UCSD-AML1 (cell line): ENCODE measurements at regions not wholly inside any gene's neighbourhood (a gene's known extent, or its start where the extent isn't known, plus 50 kb on each side); places are given as distances from the start of the nearest gene placed in this dataset.
"Not testable (repeated sequence)": the region's sequence is repeated elsewhere in the genome, so short reads cannot be mapped to it uniquely, and the experiment has no call there.

Source experiments
- DNase-seq: peaks from one replicate; lab custom pipeline; 2025; ENCODE audit not compliant: unreplicated experiment; lab: John Stamatoyannopoulos, UW

DNA sequence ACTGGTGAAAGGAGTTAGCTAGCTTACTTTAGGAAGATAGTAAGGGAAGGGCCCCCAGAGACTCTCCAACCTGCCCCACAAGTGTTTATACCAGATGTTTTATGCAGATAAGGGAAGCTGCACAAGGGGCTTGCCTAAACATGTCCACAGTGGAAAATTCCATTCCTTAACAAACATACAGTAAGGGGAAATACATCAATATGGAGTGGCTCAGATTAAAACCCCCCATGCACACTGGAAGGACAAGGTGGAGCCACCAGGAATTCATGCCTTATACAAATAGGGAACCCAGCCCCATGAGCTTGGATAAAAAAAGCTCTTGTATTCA is 106.3 kb upstream of the GPBP1 start:
- DNase-seq: no peak

DNA sequence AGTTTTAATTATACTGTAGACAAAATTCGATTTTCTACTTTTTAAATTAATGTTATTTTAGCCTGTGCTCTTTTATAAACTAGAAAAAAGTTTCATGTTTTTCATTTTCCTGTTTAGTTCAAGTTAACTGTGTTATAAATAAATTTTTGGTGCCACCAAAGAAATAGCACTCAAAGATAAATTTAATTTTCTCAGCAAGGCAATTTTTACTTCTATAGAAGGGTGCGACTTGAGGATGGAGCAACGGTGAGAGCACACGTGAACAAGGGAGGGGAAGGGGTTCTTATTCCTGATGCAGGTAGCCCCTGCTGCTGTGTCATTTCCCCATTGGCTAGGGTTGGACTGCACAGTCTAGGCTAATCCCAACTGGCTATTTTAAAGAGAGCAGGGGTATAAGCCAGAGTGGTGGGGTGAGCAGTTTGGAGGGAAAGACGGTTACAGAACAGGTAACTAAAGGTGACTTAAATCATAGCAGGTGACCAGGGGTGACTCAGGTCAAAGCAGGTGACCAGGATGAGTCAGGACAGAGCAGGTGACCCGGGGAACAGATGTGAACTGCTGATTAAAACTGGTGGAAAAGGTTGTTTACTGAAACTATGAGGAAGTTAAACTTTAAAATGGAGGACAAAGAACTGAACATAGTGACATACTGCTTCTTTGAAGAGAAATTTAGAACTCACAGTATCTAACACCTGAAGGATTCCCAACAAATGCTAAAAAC is 104.6 kb upstream of the GPBP1 start:
- DNase-seq: no peak

DNA sequence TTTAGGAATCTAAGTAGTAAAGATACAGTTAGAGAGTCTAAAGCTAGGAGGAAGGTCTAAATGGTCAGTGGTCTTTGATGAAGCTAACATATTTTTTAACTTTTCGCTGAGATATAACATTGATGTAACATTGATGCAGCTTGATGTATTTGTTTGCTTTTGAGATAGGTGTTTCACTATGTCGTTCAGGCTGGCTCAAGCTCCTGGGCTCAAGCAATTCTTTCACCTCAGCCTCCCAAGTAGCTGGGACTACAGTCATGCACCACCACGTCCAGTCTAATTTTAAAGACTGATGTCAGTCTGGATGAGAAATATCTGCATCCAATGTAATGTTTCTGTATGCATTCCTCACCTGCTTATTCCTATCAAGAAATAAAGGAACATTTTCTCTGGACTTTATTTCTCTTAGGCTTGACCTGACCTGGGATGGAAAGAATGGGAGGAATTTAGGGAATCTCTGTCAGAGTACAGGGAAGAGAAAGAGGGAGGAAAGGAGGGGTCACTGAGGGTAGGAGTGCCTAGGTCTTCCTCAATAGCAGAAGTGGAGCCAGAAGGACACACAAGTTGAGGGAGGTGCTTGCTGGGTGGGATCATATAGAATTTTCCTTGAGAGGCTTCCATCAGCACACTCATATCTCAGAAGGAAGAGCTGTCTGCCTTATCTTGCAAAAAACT is 101.5 kb upstream of the GPBP1 start:
- no peak for DNase-seq

DNA sequence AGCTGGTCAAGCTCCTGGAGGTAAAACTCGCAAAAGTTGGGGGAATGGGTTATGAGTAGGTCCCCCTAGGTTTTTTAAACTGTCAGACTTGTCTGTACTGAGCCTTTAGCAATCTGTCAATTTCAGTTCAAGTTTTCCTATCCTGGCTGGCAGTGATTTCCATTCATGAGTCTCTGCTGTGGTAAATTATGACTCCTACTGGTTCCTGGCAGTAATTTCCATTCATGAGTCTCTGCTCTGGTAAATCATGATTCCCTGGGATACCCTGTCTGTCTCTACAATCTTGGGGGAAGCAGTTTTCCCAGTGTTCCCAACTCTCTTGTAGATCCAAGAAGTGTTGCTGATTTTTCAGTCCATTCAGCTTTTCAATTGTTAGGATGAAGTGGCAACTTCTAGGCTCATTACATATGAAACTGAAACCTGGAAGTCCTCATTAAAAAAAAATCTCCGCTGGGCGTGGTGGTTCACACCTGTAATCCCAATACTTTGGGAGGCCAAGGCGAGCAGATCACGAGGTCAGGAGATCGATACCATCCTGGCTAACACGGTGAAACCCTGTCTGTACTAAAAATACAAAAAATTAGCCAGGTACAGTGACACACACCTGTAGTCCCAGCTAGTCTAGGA is 91.3 kb upstream of the GPBP1 start:
- no peak for DNase-seq

DNA sequence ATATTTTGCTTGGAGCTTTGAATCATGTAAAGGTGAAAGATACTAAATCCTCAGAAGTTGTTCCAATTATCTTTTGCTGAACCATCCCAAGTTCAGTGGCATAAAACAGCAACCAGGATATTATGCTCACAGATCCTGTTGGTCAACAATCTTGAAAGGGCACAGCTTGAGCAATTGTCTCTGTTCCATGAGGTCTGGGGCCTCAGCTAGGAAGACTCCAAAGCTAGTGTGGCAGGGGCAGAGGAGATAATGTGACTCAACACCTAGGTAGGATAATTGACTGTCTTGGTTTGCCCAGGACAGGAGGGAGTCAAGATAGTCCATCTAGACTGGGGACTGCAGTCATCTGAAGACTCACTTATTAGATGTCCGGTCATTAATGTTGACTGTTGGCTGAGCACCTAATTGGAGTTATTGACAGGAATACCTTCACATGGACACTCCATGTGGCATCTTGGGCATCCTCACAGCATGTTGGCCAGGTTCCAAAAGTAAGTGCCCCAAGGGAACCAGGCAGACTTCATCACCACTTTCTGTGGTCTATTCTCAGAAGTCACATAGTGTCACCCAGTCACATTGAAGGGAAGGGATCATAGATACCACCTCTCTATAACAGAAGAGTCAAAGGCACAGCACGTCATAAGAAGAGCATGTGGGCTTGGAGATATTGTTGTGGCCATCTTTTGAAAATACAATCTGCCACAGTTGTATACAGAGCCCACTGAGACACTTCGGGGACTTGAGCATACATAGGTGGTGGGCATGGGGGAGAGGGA is 88.4 kb upstream of the GPBP1 start:
- no peak for DNase-seq

DNA sequence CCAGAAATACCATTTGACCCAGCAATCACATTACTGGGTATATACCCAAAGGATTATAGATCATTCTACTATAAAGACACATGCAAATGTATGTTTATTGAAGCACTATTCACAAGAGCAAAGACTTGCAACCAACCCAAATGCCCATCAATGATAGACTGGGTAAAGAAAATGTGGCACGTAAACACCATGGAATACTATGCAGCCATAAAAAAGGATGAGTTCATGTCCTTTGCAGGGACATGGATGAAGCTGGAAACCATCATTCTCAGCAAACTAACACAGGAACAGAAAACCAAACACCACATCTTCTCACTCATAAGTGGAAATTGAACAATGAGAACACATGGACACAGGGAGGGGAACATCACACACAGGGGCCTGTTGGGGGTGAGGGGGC is 85.9 kb upstream of the GPBP1 start:
- DNase-seq: not testable (repeated sequence)

DNA sequence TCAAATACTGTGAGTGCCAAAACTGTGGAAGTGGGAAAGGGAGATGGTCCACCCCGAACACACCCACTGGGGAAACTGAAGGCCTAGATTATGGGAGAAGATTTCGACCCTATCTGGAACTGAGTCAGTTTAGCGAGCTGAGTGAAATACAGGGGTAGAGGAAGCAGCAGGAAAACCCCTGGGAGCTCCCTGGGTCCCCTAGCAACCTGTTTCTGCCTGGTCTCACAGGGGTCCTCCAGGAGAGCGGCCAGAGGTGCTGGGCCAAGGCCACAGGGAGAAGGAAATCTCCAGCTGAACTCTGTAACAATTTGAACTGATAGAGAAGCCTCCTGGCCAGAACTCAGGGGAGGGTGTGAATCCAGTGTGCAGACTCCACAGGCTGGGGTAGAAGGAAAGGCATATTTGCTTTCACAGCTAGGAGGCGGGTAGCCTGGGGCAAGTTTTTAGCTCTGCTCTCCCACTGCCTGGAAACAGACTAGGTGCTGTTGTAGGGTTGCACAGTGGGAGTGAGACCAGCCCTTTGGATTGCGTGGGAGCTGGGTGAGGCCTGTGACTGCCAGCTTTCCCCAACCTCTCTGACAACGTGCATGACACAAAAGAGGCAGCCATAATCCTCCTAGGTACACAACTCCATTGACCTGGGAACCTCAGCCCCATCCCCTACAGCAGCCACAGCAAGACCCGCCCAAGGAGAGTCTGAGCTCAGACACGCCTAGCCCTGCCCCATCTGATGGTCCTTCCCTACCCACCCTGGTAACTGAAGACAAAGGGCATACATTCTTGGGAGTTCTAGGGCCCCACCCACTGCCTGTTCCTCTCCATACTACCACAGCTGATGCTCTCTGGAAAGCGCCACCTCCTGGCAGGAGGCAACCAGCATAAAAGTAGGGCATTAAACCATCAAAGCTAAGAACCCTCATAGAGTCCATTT is 78.8 kb upstream of the GPBP1 start:
- DNase-seq: peak; percentile 32

DNA sequence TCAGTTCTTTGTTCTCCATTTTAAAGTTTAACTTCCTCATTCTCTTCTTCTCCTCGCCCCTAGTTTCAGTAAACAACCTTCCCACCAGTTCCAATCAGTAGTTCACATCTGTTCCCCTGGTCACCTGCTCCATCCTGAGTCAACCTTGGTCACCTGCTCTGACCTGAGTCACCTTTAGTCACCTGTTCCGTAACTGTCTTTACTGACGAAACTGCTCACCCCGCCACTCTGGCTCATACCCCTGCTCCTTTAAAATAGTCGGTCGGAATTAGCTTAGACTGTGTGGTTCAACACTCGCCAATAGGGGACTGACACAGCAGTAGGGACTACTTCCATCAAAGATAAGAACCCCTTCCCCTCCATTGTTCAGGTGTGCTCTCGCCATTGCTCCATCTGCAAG is 76.3 kb upstream of the GPBP1 start:
- DNase-seq: no peak

DNA sequence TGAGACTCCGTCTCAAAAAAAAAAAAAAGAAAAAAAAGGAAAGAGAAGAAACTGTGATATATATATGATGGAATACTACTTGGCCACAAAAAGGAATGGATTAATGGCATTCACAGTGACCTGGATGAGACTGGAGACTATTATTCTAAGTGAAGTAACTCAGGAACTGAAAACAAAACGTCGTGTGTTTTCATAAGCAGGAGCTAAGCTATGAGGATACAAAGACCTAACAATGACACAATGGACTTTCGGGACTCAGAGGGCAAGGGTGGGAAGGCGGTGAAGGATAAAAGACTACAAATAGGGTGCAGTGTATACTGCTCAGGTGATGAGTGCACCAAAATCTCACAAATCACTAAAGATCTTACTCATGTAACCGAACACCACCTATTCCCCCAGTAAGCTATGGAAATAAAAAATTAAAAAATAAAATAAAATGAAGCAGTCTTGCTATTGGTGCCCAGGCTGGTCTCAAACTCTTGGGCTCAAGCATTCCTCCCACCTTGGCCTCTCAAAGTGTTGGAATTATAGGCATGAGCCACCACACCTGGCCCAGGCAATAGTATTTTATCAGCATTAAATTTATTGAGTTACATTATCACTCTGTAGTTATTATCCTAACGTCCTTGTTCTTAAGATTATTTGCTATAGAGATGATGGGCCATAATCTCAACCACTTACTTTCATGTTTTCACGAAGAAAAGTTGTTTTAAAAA is 71.5 kb upstream of the GPBP1 start:
- no peak for DNase-seq

DNA sequence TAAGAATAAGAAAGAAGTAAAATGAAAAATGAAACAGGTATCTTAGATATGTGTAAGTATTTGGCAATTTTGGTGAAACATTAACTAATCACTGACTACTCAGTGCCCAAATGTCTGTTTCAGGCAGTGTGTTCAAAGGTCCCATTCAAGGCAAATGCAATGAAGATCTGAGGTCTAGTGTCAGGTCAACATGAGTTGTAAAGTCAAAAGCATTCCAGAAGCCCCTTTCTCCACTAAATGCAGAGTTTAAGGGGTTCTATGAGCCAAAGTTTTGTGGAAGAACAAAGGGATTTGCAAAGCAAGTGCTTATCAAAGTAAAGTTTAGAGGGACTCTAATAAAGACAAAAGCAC is 71.0 kb upstream of the GPBP1 start:
- no peak for DNase-seq

DNA sequence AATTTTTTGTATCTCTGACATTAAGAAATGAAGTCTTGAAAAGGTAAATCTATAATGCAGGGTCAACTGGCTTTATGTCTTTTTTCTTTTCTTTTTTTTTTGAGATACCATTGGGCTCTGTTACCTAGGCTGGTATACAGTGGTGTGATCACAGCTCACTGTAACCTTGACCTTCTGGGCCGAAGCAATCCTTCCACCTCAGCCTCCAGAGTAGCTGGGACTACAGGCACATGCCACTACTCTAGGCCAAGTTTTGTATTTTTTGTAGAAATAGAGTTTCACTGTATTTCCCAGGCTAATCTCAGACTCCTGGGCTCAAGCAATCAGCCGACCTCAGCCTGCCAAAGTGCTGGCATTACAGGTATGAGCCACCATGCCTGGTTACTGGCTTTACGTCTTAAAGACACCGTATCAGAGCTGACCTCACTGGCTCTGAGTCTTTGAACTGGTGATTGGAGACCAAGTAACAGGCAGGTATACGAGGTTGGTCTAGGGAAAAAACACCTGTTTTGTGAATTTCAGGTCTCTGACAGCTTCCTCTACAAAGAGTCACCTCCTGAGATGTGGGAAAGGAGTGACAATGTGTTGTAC is 70.4 kb upstream of the GPBP1 start:
- DNase-seq: no peak

DNA sequence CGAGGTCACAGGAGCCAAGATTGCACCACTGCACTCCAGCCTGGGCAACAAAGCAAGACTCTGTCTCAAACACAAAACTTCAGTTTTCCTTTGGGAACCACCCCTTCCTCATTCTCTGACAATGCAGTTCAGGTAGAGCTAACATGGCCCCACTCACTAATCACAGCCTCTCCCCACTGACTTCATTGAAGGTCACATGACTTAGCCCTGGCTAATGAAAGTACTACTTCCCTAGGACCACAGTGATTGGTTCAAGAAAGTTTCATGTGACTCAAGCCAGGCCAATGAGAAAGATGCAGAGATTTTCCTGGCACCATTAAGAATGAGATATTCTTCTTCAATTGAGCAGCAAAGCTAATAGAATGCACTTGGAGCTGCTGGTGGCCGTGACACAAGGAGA is 67.2 kb upstream of the GPBP1 start:
- DNase-seq: no peak

DNA sequence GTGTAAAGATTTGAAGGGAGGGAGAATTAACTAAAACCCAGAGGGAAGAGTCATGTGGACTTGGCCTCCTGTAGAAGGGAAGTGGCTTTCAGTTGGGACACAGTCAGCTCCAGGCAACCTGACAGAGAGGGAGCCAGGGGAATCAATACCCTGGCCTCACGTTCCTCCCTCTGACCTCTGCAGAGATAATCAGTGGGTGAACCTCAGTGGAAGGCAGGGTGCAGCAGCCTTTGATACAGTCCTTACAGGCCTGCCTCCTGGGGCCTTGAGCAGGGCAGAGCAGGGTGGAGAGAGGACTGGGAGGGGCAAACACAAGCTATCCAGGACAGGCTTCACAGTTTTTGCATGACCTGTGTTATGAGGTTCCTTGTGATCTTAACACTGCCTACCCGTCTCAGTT is 61.9 kb upstream of the GPBP1 start:
- no peak for DNase-seq

DNA sequence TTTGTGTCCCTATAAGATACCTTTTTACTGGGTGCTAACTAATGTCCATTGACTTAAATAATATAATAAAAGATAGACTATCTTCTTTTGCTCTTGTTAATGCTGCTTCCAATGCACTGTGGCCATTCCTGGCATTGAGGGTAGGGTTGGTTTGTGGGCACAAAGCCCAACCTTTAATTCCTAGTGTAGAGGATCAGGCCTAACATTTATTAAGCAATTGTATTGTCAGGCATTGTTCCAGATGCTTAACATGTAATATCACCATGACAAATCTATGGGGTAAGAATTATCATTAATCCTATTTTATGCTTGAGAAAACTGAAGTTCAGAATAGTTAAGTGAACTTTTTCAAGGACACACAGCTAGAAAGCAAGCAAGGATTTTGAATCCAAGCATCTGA is 60.4 kb upstream of the GPBP1 start:
- no peak for DNase-seq

DNA sequence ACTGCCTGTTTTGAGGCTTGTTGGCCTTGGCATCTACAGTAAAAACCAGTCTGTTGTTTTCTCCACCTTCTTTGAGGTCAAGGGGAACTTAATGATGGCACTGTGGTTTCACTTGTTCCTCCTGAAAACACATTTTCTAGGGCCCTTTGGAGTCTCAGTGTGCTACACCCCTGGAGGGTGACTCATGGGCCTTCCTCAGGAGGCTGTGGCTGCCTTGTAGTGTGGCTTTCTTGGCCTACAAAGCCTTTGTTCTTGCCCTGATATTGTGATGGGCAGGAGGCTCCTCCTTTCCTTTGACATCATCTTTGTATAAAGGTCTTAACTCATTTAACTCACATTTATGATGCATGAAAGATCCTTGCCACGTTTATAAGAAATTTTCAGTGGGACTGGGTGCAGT is 56.3 kb upstream of the GPBP1 start:
- no peak for DNase-seq

DNA sequence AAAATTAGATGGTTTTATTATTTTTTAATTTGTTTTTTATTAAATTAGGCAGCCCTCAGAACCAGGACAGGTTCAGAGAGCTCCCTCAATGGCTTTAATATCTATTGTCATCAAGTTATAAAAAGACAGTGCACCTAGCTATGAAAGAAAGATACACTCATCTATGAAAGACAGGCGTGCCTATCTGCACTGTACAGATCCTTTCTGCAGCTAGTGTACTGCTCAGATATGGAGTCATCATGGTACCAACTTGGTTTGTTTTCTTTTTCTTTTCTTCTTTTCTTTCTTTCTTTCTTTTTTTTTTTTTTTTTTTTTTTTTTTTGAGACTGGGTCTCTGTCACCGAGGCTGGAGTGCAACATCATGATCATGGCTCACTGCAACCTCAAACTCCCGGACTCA is 54.8 kb upstream of the GPBP1 start:
- DNase-seq: no peak

DNA sequence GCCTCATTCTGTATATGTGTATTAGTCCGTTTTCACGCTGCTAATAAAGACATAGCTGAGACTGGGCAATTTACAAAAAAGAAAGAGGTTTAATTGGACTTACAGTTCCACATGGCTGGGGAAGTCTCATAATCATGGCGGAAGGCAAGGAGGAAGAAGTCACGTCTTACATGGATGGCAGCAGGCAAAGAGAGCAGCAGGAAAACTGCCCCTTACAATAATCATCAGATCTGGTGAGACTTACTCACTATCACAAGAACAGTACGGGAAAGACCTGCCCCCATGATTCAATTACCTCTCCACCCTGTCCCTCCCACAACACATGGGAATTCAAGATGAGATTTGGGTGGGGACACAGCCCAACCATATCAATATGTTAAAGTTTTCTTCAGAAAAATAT is 49.8 kb upstream of the GPBP1 start:
- no peak for DNase-seq
